ENCODE measurements at regions not wholly inside any gene's neighbourhood (a gene's known extent, or its start where the extent isn't known, plus 50 kb on each side); places are given as distances from the start of the nearest gene placed in this dataset.
"Not testable (repeated sequence)": the region's sequence is repeated elsewhere in the genome, so short reads cannot be mapped to it uniquely, and the experiment has no call there.

- Histone ChIP-seq H3K9ac (ENCODE audit: low read length) (no peak overlapping the region), H3K4me3 (ENCODE audit: low read length) (no peak overlapping the region), H3K4me1 (ENCODE audit: control insufficient read depth, insufficient read depth, low read length) (no peaks in the 10 kb centered on the region), H3K36me3 (ENCODE audit: control insufficient read depth, insufficient read depth, low read length) (no peaks in the 10 kb centered on the region), H3K9me3 (ENCODE audit: control insufficient read depth, low read length) (no peaks in the 10 kb centered on the region), H3K27me3 (ENCODE audit: control insufficient read depth, insufficient read depth, low read length) (no peaks in the 10 kb centered on the region)
These were observed 321.2 kb upstream of the SOX9 start for GRCh38 chr17:71799657-71800056.

DNA sequence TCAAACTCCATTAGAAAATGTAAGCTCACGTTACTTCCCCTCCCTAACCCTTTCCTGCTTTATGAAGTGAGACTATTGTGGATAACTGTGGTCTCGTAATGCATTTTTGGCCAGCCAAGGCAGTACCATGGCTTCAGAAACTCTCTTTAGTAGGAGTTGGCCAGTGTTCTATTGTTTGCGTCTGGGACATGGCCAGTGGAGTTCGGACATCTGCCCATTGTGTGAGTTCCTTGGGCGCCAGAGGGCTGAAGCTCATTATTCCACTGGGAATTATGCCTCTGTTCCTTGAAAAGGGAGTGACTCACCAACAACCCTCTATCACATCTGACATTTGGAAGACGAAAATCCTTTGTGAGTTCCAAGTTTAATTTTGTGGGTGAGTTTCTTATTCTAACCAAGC, 319.5 kb upstream of the SOX9 start:
- Histone ChIP-seq H3K4me1 (ENCODE audit: control insufficient read depth, insufficient read depth, low read length) (no peaks in the 10 kb centered on the region), H3K9ac (ENCODE audit: low read length) (no peak overlapping the region), H3K36me3 (ENCODE audit: control insufficient read depth, insufficient read depth, low read length) (no peaks in the 10 kb centered on the region), H3K27me3 (ENCODE audit: control insufficient read depth, insufficient read depth, low read length) (no peaks in the 10 kb centered on the region), H3K9me3 (ENCODE audit: control insufficient read depth, low read length) (no peaks in the 10 kb centered on the region), H3K4me3 (ENCODE audit: low read length) (no peak overlapping the region)

GRCh38 chr17:71802663-71803062, 318.2 kb upstream of the SOX9 start:
- no peaks in the 10 kb centered on the region for H3K27me3 ChIP-seq (ENCODE audit: control insufficient read depth, insufficient read depth, low read length)
- H3K9ac ChIP-seq (ENCODE audit: low read length), result no peak overlapping the region
- no peaks in the 10 kb centered on the region for H3K4me1 ChIP-seq (ENCODE audit: control insufficient read depth, insufficient read depth, low read length)
- no peaks in the 10 kb centered on the region for H3K36me3 ChIP-seq (ENCODE audit: control insufficient read depth, insufficient read depth, low read length)
- H3K9me3 ChIP-seq (ENCODE audit: control insufficient read depth, low read length), result no peaks in the 10 kb centered on the region
- no peak overlapping the region for H3K4me3 ChIP-seq (ENCODE audit: low read length)

GRCh38 chr17:71803656-71804284, 317.1 kb upstream of the SOX9 start:
- Histone ChIP-seq H3K27me3 (ENCODE audit: control insufficient read depth, insufficient read depth, low read length) (no peaks in the 10 kb centered on the region), H3K9ac (ENCODE audit: low read length) (no peak overlapping the region), H3K4me3 (ENCODE audit: low read length) (no peak overlapping the region), H3K4me1 (ENCODE audit: control insufficient read depth, insufficient read depth, low read length) (no peaks in the 10 kb centered on the region), H3K36me3 (ENCODE audit: control insufficient read depth, insufficient read depth, low read length) (no peaks in the 10 kb centered on the region), H3K9me3 (ENCODE audit: control insufficient read depth, low read length) (no peaks in the 10 kb centered on the region)

DNA sequence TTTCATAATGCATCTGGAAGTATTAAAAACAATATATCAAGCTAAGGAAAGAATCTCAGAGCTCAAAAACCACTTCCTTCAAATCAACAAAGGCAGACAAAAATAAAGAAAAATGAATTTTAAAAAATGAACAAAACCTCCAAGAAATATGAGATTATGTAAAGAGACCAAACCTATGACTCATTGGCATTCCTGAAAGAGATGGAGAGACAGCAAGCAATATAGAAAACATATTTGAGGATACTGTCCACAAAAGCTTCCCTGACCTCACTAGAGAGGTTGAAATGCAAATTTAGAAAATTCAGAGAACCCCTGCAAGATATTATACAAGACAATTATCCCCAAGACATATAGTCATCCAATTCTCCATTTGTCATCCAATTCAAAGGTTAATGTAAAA, 311.3 kb upstream of the SOX9 start:
- Histone ChIP-seq H3K4me1 (ENCODE audit: control insufficient read depth, insufficient read depth, low read length) (no peaks in the 10 kb centered on the region), H3K36me3 (ENCODE audit: control insufficient read depth, insufficient read depth, low read length) (no peaks in the 10 kb centered on the region), H3K9ac (ENCODE audit: low read length) (no peak overlapping the region), H3K27me3 (ENCODE audit: control insufficient read depth, insufficient read depth, low read length) (no peaks in the 10 kb centered on the region), H3K4me3 (ENCODE audit: low read length) (no peak overlapping the region), H3K9me3 (ENCODE audit: control insufficient read depth, low read length) (no peaks in the 10 kb centered on the region)

DNA sequence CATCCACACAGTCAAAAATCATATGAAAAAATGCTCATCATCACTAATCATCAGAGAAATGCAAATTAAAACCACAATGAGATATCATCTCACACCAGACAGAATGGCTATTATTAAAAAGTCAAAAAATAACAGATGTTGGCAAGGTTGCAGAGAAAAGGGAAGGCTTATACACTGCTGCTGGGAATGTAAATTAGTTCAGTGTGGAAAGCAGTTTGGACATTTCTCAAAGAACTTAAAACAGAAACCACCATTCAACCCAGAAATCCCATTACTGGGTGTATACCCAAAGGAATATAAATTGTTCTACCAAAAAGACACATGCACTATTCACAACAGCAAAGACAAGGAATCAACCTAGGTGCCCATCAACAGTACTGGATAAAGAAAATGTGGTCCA, 307.0 kb upstream of the SOX9 start:
- not testable (repeated sequence) for H3K9me3 ChIP-seq (ENCODE audit: control insufficient read depth, low read length); H3K4me1 ChIP-seq (ENCODE audit: control insufficient read depth, insufficient read depth, low read length); H3K4me3 ChIP-seq (ENCODE audit: low read length); H3K27me3 ChIP-seq (ENCODE audit: control insufficient read depth, insufficient read depth, low read length); H3K9ac ChIP-seq (ENCODE audit: low read length); H3K36me3 ChIP-seq (ENCODE audit: control insufficient read depth, insufficient read depth, low read length)

DNA sequence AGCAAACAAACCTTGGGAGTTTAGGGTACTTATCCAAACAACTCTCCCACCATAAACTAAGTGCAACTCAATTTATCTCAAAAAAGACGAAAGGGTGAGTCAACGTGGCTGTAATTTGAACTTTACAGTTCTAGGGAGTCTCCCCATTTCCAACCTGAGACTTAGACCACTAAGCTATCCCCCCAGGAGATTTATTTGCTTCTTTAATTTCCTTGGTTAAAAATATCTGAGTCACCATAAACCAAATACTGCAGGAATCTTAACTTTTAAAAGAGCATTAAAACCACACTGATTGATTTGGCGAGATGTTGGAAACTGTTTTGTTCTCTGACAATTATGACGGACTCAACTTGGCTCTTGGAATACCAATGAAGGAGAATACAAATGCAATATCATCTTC, 299.3 kb upstream of the SOX9 start:
- H3K4me3 ChIP-seq (ENCODE audit: low read length), result no peak overlapping the region
- no peaks in the 10 kb centered on the region for H3K4me1 ChIP-seq (ENCODE audit: control insufficient read depth, insufficient read depth, low read length)
- H3K9ac ChIP-seq (ENCODE audit: low read length), result no peak overlapping the region
- no peaks in the 10 kb centered on the region for H3K36me3 ChIP-seq (ENCODE audit: control insufficient read depth, insufficient read depth, low read length)
- no peaks in the 10 kb centered on the region for H3K27me3 ChIP-seq (ENCODE audit: control insufficient read depth, insufficient read depth, low read length)
- H3K9me3 ChIP-seq (ENCODE audit: control insufficient read depth, low read length), result no peaks in the 10 kb centered on the region

GRCh38 chr17:71824671-71825070, 296.1 kb upstream of the SOX9 start:
- no peak overlapping the region for H3K9ac ChIP-seq (ENCODE audit: low read length)
- no peaks in the 10 kb centered on the region for H3K36me3 ChIP-seq (ENCODE audit: control insufficient read depth, insufficient read depth, low read length)
- no peak overlapping the region for H3K4me3 ChIP-seq (ENCODE audit: low read length)
- H3K9me3 ChIP-seq (ENCODE audit: control insufficient read depth, low read length), result no peaks in the 10 kb centered on the region
- H3K27me3 ChIP-seq (ENCODE audit: control insufficient read depth, insufficient read depth, low read length), result no peaks in the 10 kb centered on the region
- H3K4me1 ChIP-seq (ENCODE audit: control insufficient read depth, insufficient read depth, low read length), result no peaks in the 10 kb centered on the region

- no peaks in the 10 kb centered on the region for H3K4me1 ChIP-seq (ENCODE audit: control insufficient read depth, insufficient read depth, low read length)
- H3K36me3 ChIP-seq (ENCODE audit: control insufficient read depth, insufficient read depth, low read length), result no peaks in the 10 kb centered on the region
- H3K4me3 ChIP-seq (ENCODE audit: low read length), result no peak overlapping the region
- no peak overlapping the region for H3K9ac ChIP-seq (ENCODE audit: low read length)
- H3K9me3 ChIP-seq (ENCODE audit: control insufficient read depth, low read length), result no peaks in the 10 kb centered on the region
- H3K27me3 ChIP-seq (ENCODE audit: control insufficient read depth, insufficient read depth, low read length), result no peaks in the 10 kb centered on the region
These were observed 295.1 kb upstream of the SOX9 start for GRCh38 chr17:71825687-71826086.

- Histone ChIP-seq H3K4me3 (ENCODE audit: low read length) (no peak overlapping the region), H3K36me3 (ENCODE audit: control insufficient read depth, insufficient read depth, low read length) (no peaks in the 10 kb centered on the region), H3K4me1 (ENCODE audit: control insufficient read depth, insufficient read depth, low read length) (no peaks in the 10 kb centered on the region), H3K27me3 (ENCODE audit: control insufficient read depth, insufficient read depth, low read length) (no peaks in the 10 kb centered on the region), H3K9ac (ENCODE audit: low read length) (no peak overlapping the region), H3K9me3 (ENCODE audit: control insufficient read depth, low read length) (no peaks in the 10 kb centered on the region)
These were observed 292.6 kb upstream of the SOX9 start for GRCh38 chr17:71828182-71828596.

DNA sequence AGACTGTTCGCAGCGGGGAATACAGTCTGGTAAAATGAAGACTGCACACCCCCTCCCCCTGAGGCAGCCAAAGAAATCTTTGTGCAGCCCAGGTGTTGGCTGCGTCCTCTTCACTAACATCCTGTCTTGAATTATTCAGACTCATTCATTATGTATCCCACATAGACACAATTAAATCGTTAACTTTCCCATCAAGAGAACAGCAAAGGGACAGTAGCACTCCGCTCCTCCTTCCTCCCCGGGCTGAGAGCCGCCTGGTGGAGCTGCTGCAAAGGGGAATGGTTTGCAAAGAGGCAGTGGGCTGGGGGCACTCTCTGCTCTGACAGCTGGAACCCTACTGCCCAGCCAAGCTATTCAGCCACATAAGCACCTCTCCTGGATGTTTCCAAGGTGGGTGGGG, 290.0 kb upstream of the SOX9 start:
- no peaks in the 10 kb centered on the region for H3K4me1 ChIP-seq (ENCODE audit: control insufficient read depth, insufficient read depth, low read length)
- no peaks in the 10 kb centered on the region for H3K9me3 ChIP-seq (ENCODE audit: control insufficient read depth, low read length)
- H3K9ac ChIP-seq (ENCODE audit: low read length), result no peak overlapping the region
- H3K36me3 ChIP-seq (ENCODE audit: control insufficient read depth, insufficient read depth, low read length), result no peaks in the 10 kb centered on the region
- no peaks in the 10 kb centered on the region for H3K27me3 ChIP-seq (ENCODE audit: control insufficient read depth, insufficient read depth, low read length)
- no peak overlapping the region for H3K4me3 ChIP-seq (ENCODE audit: low read length)

GRCh38 chr17:71842986-71843385, 277.8 kb upstream of the SOX9 start:
- H3K36me3 ChIP-seq (ENCODE audit: control insufficient read depth, insufficient read depth, low read length), result no peaks in the 10 kb centered on the region
- H3K27me3 ChIP-seq (ENCODE audit: control insufficient read depth, insufficient read depth, low read length), result no peaks in the 10 kb centered on the region
- H3K9me3 ChIP-seq (ENCODE audit: control insufficient read depth, low read length), result no peaks in the 10 kb centered on the region
- H3K4me1 ChIP-seq (ENCODE audit: control insufficient read depth, insufficient read depth, low read length), result no peaks in the 10 kb centered on the region
- H3K9ac ChIP-seq (ENCODE audit: low read length), result no peak overlapping the region
- no peak overlapping the region for H3K4me3 ChIP-seq (ENCODE audit: low read length)

GRCh38 chr17:71845337-71845736, 275.5 kb upstream of the SOX9 start:
- H3K4me1 ChIP-seq (ENCODE audit: control insufficient read depth, insufficient read depth, low read length), result no peaks in the 10 kb centered on the region
- no peak overlapping the region for H3K9ac ChIP-seq (ENCODE audit: low read length)
- no peaks in the 10 kb centered on the region for H3K36me3 ChIP-seq (ENCODE audit: control insufficient read depth, insufficient read depth, low read length)
- H3K27me3 ChIP-seq (ENCODE audit: control insufficient read depth, insufficient read depth, low read length), result no peaks in the 10 kb centered on the region
- no peaks in the 10 kb centered on the region for H3K9me3 ChIP-seq (ENCODE audit: control insufficient read depth, low read length)
- no peak overlapping the region for H3K4me3 ChIP-seq (ENCODE audit: low read length)

All from mucosa of stomach (tissue), 1 donor.